Adrenal gland (tissue), 9 donors: ENCODE measurements at regions not wholly inside any gene's neighbourhood (a gene's known extent, or its start where the extent isn't known, plus 50 kb on each side); places are given as distances from the start of the nearest gene placed in this dataset.
"Not testable (repeated sequence)": the region's sequence is repeated elsewhere in the genome, so short reads cannot be mapped to it uniquely, and the experiment has no call there.

Source experiments
- DNase-seq, 7 donors: peaks; one replicate each; pipeline ENCODE4 v3.0.0-alpha.2; 2019 to 2020
- H3K27ac ChIP-seq, 5 donors: fragments of 200-600 bp; sonication (generic) in 4 of 5; 1 replicate in 3 of 5; 2 replicates in 2 of 5; pipeline versions ENCODE4 v1.5.1 to v1.8.0; 2016 to 2020; ENCODE audit warnings: mild to moderate bottlenecking in 1 of 5
- H3K27me3 ChIP-seq: fragments of 200-600 bp; 2 replicates; pipeline ENCODE4 v1.8.0; 2021
- H3K36me3 ChIP-seq, 2 donors: fragments of 200-600 bp; replicated peaks in 1 of 2; 1 replicate in 1 of 2; 2 replicates in 1 of 2; pipeline versions ENCODE4 v1.5.1 to v1.8.0; 2018 to 2022
- H3K4me1 ChIP-seq, 2 donors: fragments of 200-600 bp; replicated peaks in 1 of 2; 1 replicate in 1 of 2; 2 replicates in 1 of 2; pipeline versions ENCODE4 v1.5.1 to v1.8.0; 2018 to 2021
- H3K4me3 ChIP-seq, 4 donors: fragments of 200-600 bp; sonication (generic) in 3 of 4; one replicate each; pipeline ENCODE4 v1.5.1; 2016 to 2018
- H3K9me3 ChIP-seq, 3 donors: fragments of 200-600 bp; sonication (generic) in 1 of 3; replicated peaks in 1 of 3; 1 replicate in 2 of 3; 2 replicates in 1 of 3; pipeline versions ENCODE4 v1.5.1 to v1.8.0; 2016 to 2021
- WGBS, 4 donors: extraction: QIAGEN DNeasy Blood & Tissue Kit in 2 of 4; methylation state at CpG; one replicate each; pipeline versions ENCODE4 v1.1.5 to v1.1.7; 2013 to 2017; 5-methylcytosine and 5-hydroxymethylcytosine counted together
- intact Hi-C, 2 donors: fragments of 100-400 bp; cut with DNase I; formaldehyde crosslinking; loops; one replicate each; pipeline versions ENCODE4 v1.14.1 to v1.15.0; 2022 to 2023
- donor health status: healthy with polysubstance abuse.
- donor health status: Bipolar disorder and iron deficiency.
- donor health status: DM: yes; HTN: yes; CAD: no.
- donor health status: DM: no; HTN: no; CAD: no.
- donor health status: DM: no; HTN: no; CAD: no.

- H3K36me3 ChIP-seq, DNase-seq, H3K4me3 ChIP-seq, H3K9me3 ChIP-seq, H3K27ac ChIP-seq, H3K27me3 ChIP-seq, intact Hi-C loops, H3K4me1 ChIP-seq: not testable (repeated sequence)
- WGBS, 4 donors: no CpG with 5 or more reads among the region's 2 CpGs
Observed at GRCh38 chr5:176018598-176018997, 50.5 kb upstream of the THOC3 start.

GRCh38 chr5:176020852-176021251, 52.7 kb upstream of the THOC3 start:
- intact Hi-C loops, H3K36me3 ChIP-seq, H3K4me1 ChIP-seq, H3K27ac ChIP-seq, H3K27me3 ChIP-seq, H3K9me3 ChIP-seq, H3K4me3 ChIP-seq, DNase-seq: not testable (repeated sequence)
- WGBS, 4 donors: 68 to 81% methylated on average over 1 of the region's 4 CpGs; no CpG with 5 or more reads in 2 of the 4 donors

GRCh38 chr5:176023535-176023934, 55.4 kb upstream of the THOC3 start:
- H3K4me3 ChIP-seq, H3K36me3 ChIP-seq, H3K9me3 ChIP-seq, intact Hi-C loops, DNase-seq, H3K4me1 ChIP-seq, H3K27ac ChIP-seq, H3K27me3 ChIP-seq: not testable (repeated sequence)
- WGBS, 4 donors: 78 to 88% (median 84%) methylated on average over 3 to 4 of the region's 5 CpGs

GRCh38 chr5:176029445-176029844, 61.3 kb upstream of the THOC3 start:
- H3K36me3 ChIP-seq, H3K4me3 ChIP-seq, DNase-seq, intact Hi-C loops, H3K27me3 ChIP-seq, H3K4me1 ChIP-seq, H3K27ac ChIP-seq, H3K9me3 ChIP-seq: not testable (repeated sequence)
- 92 to 96% (median 94%) methylated on average over 2 to 4 of the region's 7 CpGs for WGBS, 4 donors

- 67% methylated on average over 4 of the region's 6 CpGs; no CpG with 5 or more reads in 3 of the 4 donors for WGBS, 4 donors
- H3K4me1 ChIP-seq, intact Hi-C loops, H3K27ac ChIP-seq, H3K36me3 ChIP-seq, H3K9me3 ChIP-seq, DNase-seq, H3K27me3 ChIP-seq, H3K4me3 ChIP-seq: not testable (repeated sequence)
Observed at GRCh38 chr5:176030361-176031117, 62.4 kb upstream of the THOC3 start.

- H3K9me3 ChIP-seq, H3K4me1 ChIP-seq, H3K27ac ChIP-seq, H3K4me3 ChIP-seq, intact Hi-C loops, H3K36me3 ChIP-seq, H3K27me3 ChIP-seq, DNase-seq: not testable (repeated sequence)
- 55% methylated on average over 2 of the region's 3 CpGs; no CpG with 5 or more reads in 3 of the 4 donors for WGBS, 4 donors
Observed at GRCh38 chr5:176031118-176031510, 63.0 kb upstream of the THOC3 start.

GRCh38 chr5:176033186-176033585, 65.1 kb upstream of the THOC3 start:
- DNase-seq, H3K27me3 ChIP-seq, H3K4me3 ChIP-seq, H3K36me3 ChIP-seq, intact Hi-C loops, H3K4me1 ChIP-seq, H3K27ac ChIP-seq, H3K9me3 ChIP-seq: not testable (repeated sequence)
- 70 to 86% (median 86%) methylated on average over 2 of the region's 3 CpGs; no CpG with 5 or more reads in 1 of the 4 donors for WGBS, 4 donors

- intact Hi-C loops, H3K36me3 ChIP-seq, H3K27me3 ChIP-seq, H3K27ac ChIP-seq, H3K9me3 ChIP-seq, H3K4me3 ChIP-seq, H3K4me1 ChIP-seq, DNase-seq: not testable (repeated sequence)
- WGBS, 4 donors: 87 to 92% (median 88%) methylated on average over 4 to 8 of the region's 15 CpGs; no CpG with 5 or more reads in 1 of the 4 donors
Observed at GRCh38 chr5:176034407-176035200, 66.5 kb upstream of the THOC3 start.

- H3K9me3 ChIP-seq, DNase-seq, H3K4me3 ChIP-seq, H3K4me1 ChIP-seq, H3K27me3 ChIP-seq, H3K36me3 ChIP-seq, intact Hi-C loops, H3K27ac ChIP-seq: not testable (repeated sequence)
- 93 to 94% methylated on average over 9 to 12 of the region's 12 CpGs; no CpG with 5 or more reads in 2 of the 4 donors for WGBS, 4 donors
Observed at GRCh38 chr5:176035201-176035530, 67.1 kb upstream of the THOC3 start.

GRCh38 chr5:176035816-176036308, 67.7 kb upstream of the THOC3 start:
- H3K36me3 ChIP-seq, H3K4me1 ChIP-seq, DNase-seq, H3K9me3 ChIP-seq, H3K4me3 ChIP-seq, intact Hi-C loops, H3K27ac ChIP-seq, H3K27me3 ChIP-seq: not testable (repeated sequence)
- 86 to 100% (median 94%) methylated on average over 2 to 15 of the region's 16 CpGs for WGBS, 4 donors

GRCh38 chr5:176036391-176036790, 68.3 kb upstream of the THOC3 start:
- H3K27ac ChIP-seq, H3K9me3 ChIP-seq, H3K4me1 ChIP-seq, H3K4me3 ChIP-seq, DNase-seq, H3K36me3 ChIP-seq, H3K27me3 ChIP-seq, intact Hi-C loops: not testable (repeated sequence)
- 70 to 91% (median 85%) methylated on average over 9 to 10 of the region's 16 CpGs for WGBS, 4 donors
